Fibroblast of skin of right biceps (primary cell): ENCODE measurements at regions not wholly inside any gene's neighbourhood (a gene's known extent, or its start where the extent isn't known, plus 50 kb on each side); places are given as distances from the start of the nearest gene placed in this dataset.

Source experiments
- DNase-seq: peaks from one replicate; pipeline ENCODE4 v3.0.0-alpha.2; 2013

- no peak for DNase-seq
These were observed 199.0 kb downstream of the URB2 start for GRCh38 chr1:229825042-229825441.

GRCh38 chr1:229828461-229828860 is 202.4 kb downstream of the URB2 start:
- no peak for DNase-seq

- no peak for DNase-seq
These were observed 206.6 kb downstream of the URB2 start for GRCh38 chr1:229832695-229833094.

DNA sequence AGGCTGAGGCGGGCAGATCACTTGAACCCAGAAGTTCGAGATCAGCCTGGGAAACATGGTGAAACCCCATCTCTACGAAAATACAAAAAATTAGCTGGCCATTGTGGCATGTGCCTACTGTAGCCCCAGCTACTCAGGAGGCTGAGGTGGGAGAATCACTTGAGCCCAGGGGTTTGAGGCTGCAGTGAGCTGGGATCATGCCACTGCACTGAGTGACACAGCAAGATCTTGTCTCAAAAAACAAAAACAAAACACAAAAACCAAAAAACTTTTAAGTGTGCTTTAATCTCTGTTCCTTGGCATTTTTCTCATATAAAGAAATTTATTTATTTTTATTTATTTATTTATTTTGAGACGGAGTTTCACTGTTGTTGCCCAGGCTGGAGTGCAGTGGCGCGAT is 208.2 kb downstream of the URB2 start:
- no peak for DNase-seq

- DNase-seq = no peak
These were observed 209.2 kb downstream of the URB2 start for GRCh38 chr1:229835226-229835625.

DNA sequence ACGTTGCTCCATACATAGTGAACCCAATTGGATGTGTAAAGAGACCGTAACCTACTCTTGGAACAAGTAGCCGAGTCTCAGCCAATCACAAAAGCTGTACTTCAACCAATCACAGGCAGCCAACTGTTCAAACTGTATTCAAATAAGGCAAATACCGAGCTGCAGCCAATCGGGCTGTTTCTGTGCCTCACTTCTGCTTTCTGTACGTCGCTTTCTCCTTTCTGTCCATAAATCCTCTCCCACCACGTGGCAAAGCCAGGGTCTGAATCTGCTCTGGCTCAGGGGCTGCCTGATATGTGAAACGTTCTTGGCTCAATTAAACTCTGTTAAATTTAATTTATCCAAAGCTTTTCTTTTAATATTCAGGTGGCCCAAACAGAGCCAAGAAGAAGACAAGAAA is 210.3 kb downstream of the URB2 start:
- no peak for DNase-seq

DNA sequence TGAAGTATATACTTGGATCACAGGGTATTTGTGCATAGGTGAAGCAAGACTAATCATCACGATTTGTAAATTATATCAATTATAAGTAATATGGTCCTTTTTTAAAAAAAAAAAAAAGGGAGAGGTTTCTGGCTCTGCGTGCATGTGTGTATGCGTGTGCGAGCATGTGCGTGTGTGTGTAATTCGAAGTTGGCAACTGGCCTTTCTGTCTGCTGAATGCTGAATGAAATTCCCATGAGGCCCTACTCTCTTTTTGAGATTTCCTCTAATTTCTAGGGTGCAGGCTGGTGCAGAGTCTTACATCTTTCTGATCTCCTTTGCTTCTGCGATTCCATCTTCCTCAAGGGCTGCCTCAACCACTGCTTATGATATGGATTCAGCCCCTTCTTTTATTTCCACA is 212.2 kb downstream of the URB2 start:
- DNase-seq = no peak

DNA sequence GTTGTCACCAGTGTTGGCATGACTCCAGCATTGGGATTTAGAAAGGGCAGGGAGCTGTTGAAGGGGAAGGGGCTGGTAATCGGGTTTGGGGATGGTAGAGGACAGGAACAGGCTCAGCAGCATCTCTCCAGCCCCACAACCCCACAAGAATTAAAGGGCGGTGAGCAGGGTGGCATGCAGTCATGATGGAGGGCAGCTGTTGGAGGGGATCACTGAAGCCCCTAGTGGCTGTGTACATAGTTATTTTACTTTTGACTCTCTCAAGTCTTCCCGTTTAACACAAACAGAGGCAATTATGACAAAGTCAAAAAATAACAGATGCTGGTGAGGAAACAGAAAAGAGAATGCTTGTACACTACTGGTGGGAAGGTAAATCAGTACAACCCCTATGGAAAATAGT is 213.8 kb downstream of the URB2 start:
- DNase-seq = no peak

- no peak for DNase-seq
These were observed 215.2 kb downstream of the URB2 start for GRCh38 chr1:229841230-229841629.

GRCh38 chr1:229842302-229843255 is 216.5 kb downstream of the URB2 start:
- DNase-seq = no peak

DNA sequence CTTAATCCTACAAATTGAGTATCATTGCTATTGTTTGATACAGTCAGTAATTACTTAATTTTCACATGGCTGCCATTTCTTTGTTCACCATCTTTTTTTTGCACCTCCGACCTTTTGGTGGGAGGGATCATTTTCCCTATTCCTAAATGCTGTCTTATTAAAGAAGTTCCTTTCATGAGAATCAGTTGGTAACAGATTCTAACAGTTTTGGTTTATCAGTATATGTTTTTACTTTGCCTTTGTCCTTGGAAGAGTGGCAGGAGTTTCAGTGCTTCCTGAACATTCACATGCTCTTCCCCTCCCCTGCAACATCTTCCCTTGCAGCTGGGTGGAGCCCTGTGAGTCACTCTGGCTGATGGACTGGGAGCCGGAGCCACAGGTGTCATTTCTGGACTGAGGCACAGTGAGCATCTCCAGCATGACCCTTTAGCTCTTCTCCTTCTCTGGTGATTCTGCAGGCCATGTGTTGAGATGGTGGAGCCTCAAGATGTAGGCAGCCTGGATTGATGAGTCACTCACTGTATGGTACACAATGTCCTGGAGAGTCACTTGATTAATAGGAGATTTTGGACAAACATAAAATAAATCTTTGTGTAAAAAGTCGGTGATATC is 217.7 kb downstream of the URB2 start:
- no peak for DNase-seq

GRCh38 chr1:229844675-229845074 is 218.6 kb downstream of the URB2 start:
- DNase-seq = no peak

GRCh38 chr1:229845410-229846138 is 219.5 kb downstream of the URB2 start:
- DNase-seq = no peak

DNA sequence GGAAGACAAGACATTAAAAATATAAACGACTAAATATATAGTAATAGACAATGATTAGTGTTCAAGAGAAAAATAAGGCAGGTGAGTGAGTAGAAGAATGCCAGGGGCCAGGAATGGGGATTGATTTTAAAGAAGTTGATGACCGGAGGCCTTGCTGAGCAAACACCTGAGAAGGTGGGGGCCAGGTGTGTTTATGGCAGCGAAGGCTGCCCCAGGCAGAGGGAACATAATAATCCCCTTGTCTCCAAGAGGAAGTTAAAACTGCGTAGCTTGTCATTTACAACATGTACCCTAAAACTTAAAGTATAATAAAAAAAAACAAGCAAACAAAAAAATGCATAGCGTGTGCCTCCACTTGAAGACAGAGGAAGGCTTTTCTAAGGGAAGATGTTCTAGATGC is 220.3 kb downstream of the URB2 start:
- DNase-seq = no peak

DNA sequence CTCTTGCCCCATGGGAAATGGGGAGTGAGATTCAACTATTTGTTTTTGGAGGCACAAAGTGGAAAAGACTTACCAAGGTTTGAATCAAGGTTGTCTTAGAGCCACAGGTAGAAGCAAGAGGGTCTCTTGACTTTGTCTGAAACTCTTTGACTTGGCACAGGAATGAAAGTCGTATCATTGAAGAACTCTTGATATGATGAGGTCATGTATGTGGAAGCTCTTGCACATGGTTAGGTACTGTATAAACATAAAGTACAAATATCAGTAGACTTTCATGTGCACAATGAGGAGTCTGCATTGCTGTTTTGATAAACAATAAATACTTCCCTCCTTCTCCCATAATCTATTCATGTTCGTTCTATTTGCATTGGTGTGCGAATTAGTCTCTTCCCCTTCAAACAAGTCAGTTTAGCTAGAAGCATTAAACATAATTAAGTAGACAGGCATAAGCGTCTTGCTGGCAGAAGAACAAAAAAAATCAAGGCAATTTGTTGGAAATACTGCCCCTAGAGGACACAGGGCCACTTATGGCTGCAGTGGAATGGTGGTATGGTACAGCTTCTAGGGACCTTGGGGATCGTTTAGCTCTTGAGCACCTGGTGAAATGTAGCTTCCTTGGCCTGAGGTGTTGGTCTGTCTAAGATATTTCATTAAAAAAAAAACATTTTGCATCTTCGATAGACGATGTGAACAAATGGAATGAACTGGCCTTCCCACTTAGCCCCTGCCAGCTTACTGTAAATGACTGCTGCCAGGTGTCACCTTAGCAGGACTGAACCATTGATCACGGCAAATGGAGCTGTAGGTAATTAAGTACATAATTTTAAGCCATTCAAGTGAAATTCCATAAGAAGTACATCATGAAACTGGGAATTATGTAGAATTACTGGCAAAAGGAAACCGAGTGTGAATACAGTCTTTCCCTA is 218.0 kb upstream of the GALNT2 start:
- no peak for DNase-seq

GRCh38 chr1:229851511-229851910 is 215.5 kb upstream of the GALNT2 start:
- no peak for DNase-seq

DNA sequence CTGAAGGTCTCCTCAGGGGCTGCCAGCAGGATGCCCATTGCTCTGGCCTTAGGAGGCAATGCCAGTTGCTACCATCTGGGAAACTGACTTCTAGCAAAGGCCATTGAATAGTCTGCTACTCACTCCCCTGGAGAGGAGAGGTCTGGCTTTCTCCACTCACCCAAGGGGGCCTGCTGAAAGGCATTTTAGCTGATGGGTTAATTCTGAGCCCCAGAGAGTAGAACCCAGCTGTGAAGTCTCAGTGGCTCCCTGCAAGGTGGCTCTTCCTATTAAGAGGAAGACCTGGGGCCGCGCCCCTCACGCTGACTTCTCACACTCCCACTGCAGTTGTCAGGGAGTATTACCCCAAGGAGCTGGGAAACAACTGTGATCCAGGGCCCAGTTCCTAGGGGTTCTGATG is 213.3 kb upstream of the GALNT2 start:
- no peak for DNase-seq

DNA sequence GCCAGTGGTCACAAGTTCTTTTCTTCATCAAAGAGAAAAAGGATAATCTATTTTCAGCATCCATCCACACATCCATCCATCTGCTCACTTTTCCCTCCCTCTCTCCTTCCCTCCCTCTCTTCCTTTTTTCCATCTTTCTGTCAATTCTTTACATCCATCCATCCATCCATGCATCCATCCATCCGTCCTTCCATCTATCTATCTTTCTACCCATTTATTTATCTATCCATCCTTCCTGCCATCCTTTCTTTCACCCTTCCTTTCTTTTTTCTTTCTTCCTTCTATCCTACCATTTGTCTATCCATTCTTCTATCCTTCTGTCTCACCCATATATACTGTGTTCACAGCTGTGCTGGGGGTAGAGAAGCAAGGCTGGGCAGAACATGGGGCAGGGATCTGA is 212.4 kb upstream of the GALNT2 start:
- no peak for DNase-seq

- no peak for DNase-seq
These were observed 210.9 kb upstream of the GALNT2 start for GRCh38 chr1:229856009-229856650.

DNA sequence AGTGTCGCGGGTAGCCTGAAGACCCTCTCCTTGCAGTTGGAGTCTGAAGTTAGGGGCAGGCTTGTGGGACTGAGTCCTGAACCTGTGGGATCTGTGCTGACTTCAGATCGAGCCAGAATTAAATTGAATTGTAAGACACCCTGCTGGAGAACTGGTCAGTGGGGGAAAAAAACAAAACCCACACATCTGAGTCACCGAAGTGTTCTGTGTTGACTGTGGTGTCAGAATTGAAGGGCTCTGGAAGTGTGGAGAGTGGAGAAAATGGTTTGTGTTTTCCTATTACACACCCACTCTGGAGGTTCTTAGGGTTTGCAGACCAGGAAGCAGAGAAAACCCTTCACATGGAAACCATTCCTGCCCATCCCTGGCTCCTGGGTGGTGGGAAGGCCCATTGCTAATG is 209.5 kb upstream of the GALNT2 start:
- no peak for DNase-seq

DNA sequence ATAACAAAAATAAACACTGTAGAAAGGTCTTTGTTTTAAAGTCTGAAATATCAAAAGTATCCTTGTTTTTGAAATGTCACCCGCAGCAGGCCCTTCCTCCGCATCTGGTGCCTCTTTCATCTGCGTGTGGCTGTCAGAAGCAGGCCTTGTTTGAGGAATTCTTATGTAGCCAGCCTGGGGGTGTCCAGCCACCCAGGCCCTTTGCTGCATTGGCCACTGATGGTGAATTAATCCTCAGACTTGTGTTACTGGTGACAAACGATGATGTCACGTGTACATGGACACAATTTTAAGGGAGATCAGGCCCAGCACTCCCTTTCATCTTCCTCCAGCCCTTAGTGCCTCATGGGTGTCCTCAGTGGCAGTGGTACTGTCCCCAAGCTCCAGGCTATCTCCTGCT is 208.0 kb upstream of the GALNT2 start:
- no peak for DNase-seq

DNA sequence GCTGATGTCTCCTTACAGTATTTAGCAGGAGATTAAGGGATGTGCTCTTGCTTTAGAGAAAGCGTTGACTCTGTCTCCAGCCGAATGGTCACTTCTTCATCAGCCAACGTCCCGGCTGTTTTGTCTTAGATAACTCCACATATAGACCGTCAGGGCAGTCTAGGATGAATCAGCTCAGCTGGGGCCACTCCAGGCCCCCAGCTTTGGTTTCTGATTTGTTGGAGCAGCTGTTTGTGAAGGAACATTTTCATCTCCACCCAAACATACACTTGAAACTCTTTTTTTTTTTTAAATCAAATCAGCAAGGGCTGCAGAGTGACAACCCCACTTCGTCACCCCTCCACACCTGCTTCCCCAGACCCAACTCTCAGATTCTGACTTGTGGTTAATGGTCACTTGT is 206.1 kb upstream of the GALNT2 start:
- DNase-seq = no peak
